Parathyroid adenoma (tissue), 2 donors: ENCODE measurements at regions not wholly inside any gene's neighbourhood (a gene's known extent, or its start where the extent isn't known, plus 50 kb on each side); places are given as distances from the start of the nearest gene placed in this dataset.
"Not testable (repeated sequence)": the region's sequence is repeated elsewhere in the genome, so short reads cannot be mapped to it uniquely, and the experiment has no call there.

Experiments
- H2AFZ ChIP-seq: fragments of 300-600 bp; sonication (generic); one replicate; pipeline ENCODE4 v1.7.0; 2017; ENCODE audit warnings: antibody characterized with exemption, mild to moderate bottlenecking
- H3K27ac ChIP-seq: fragments of 300-600 bp; sonication (generic); one replicate; pipeline ENCODE4 v1.7.0; 2017
- H3K27me3 ChIP-seq: fragments of 300-600 bp; sonication (generic); one replicate; pipeline ENCODE4 v1.7.0; 2017; ENCODE audit warnings: low read length; ENCODE audit not compliant: control insufficient read depth, insufficient read depth
- H3K36me3 ChIP-seq: fragments of 300-600 bp; sonication (generic); one replicate; pipeline ENCODE4 v1.7.0; 2017; ENCODE audit warnings: low read length; ENCODE audit not compliant: control insufficient read depth, insufficient read depth
- H3K4me1 ChIP-seq: fragments of 300-600 bp; sonication (generic); one replicate; pipeline ENCODE4 v1.7.0; 2017; ENCODE audit warnings: control low read depth
- H3K4me2 ChIP-seq: fragments of 300-600 bp; sonication (generic); one replicate; pipeline ENCODE4 v1.7.0; 2017; ENCODE audit warnings: low read length
- H3K4me3 ChIP-seq: fragments of 300-600 bp; sonication (generic); one replicate; pipeline ENCODE4 v1.7.0; 2017; ENCODE audit warnings: low read depth, low read length
- H3K79me2 ChIP-seq: fragments of 300-600 bp; sonication (generic); one replicate; pipeline ENCODE4 v1.7.0; 2017; ENCODE audit warnings: control low read depth
- H3K9ac ChIP-seq: fragments of 300-600 bp; sonication (generic); one replicate; pipeline ENCODE4 v1.7.0; 2017; ENCODE audit warnings: mild to moderate bottlenecking
- H3K9me3 ChIP-seq: fragments of 300-600 bp; sonication (generic); one replicate; pipeline ENCODE4 v1.7.0; 2017; ENCODE audit warnings: low read length; ENCODE audit not compliant: control insufficient read depth
- CTCF ChIP-seq: fragments of 300-600 bp; sonication (generic); IDR thresholded peaks from one replicate; pipeline ENCODE4 v1.7.0; 2017; ENCODE audit warnings: antibody characterized with exemption, mild to moderate bottlenecking
- donor health status: primary hyperparathyroidism.

- H2AFZ ChIP-seq, result no peak overlapping the region
- no peak overlapping the region for H3K4me3 ChIP-seq
- no peak overlapping the region for H3K4me2 ChIP-seq
- H3K79me2 ChIP-seq, result no peaks in the 10 kb centered on the region
- H3K4me1 ChIP-seq, result no peaks in the 10 kb centered on the region
- no peaks in the 10 kb centered on the region for H3K27me3 ChIP-seq
- no peak overlapping the region for H3K27ac ChIP-seq
- TF ChIP-seq CTCF, result peak; percentile 29
- no peaks in the 10 kb centered on the region for H3K9me3 ChIP-seq
- H3K36me3 ChIP-seq, result no peaks in the 10 kb centered on the region
- no peak overlapping the region for H3K9ac ChIP-seq
These were observed 415.1 kb downstream of the NPIPA8 start for GRCh38 chr16:17921357-17921978.

- TF ChIP-seq CTCF, result no peak
- H3K27ac ChIP-seq, result no peak overlapping the region
These were observed 419.1 kb downstream of the NPIPA8 start for GRCh38 chr16:17917316-17918019.

GRCh38 chr16:17915791-17916190 is 420.7 kb downstream of the NPIPA8 start:
- Histone ChIP-seq H3K79me2 (no peaks in the 10 kb centered on the region), H3K27ac (no peak overlapping the region), H3K4me1 (no peaks in the 10 kb centered on the region), H3K9me3 (no peaks in the 10 kb centered on the region), H3K36me3 (no peaks in the 10 kb centered on the region), H3K4me3 (no peak overlapping the region), H3K4me2 (no peak overlapping the region), H3K9ac (no peak overlapping the region), H2AFZ (no peak overlapping the region), H3K27me3 (no peaks in the 10 kb centered on the region)
- no peak for TF ChIP-seq CTCF

More at GRCh38 chr16:17917316-17918019, 419.1 kb downstream of the NPIPA8 start:
- Histone ChIP-seq H3K4me3 (no peak overlapping the region), H3K36me3 (no peaks in the 10 kb centered on the region), H3K9ac (no peak overlapping the region), H3K4me2 (no peak overlapping the region), H3K9me3 (no peaks in the 10 kb centered on the region), H3K4me1 (no peaks in the 10 kb centered on the region), H3K79me2 (no peaks in the 10 kb centered on the region), H3K27me3 (no peaks in the 10 kb centered on the region), H2AFZ (no peak overlapping the region)

GRCh38 chr16:17914168-17914567 is 422.4 kb downstream of the NPIPA8 start:
- Histone ChIP-seq H3K27me3 (no peaks in the 10 kb centered on the region), H3K4me3 (no peak overlapping the region), H2AFZ (no peak overlapping the region), H3K4me2 (no peak overlapping the region), H3K27ac (no peak overlapping the region), H3K36me3 (no peaks in the 10 kb centered on the region), H3K9me3 (no peaks in the 10 kb centered on the region), H3K4me1 (no peaks in the 10 kb centered on the region), H3K9ac (no peak overlapping the region), H3K79me2 (no peaks in the 10 kb centered on the region)
- no peak for TF ChIP-seq CTCF

GRCh38 chr16:17911578-17911977 is 425.0 kb downstream of the NPIPA8 start:
- not testable (repeated sequence) for H3K36me3 ChIP-seq, H3K27me3 ChIP-seq, H3K27ac ChIP-seq, H3K4me1 ChIP-seq, H2AFZ ChIP-seq, H3K79me2 ChIP-seq, H3K4me3 ChIP-seq, H3K9me3 ChIP-seq, H3K9ac ChIP-seq, H3K4me2 ChIP-seq

- not testable (repeated sequence) for H3K27ac ChIP-seq, H3K9ac ChIP-seq, H3K4me2 ChIP-seq, H3K36me3 ChIP-seq, H3K27me3 ChIP-seq, H3K4me3 ChIP-seq, H3K9me3 ChIP-seq, H3K79me2 ChIP-seq, H2AFZ ChIP-seq, H3K4me1 ChIP-seq
These were observed 429.9 kb downstream of the NPIPA8 start for GRCh38 chr16:17906626-17907025.
